NAMALWA (cell line): ENCODE measurements at regions not wholly inside any gene's neighbourhood (a gene's known extent, or its start where the extent isn't known, plus 50 kb on each side); places are given as distances from the start of the nearest gene placed in this dataset.

Experiments
- DNase-seq: peaks from one replicate; pipeline ENCODE4 v3.0.0-alpha.2; 2015; ENCODE audit warnings: low spot score

GRCh38 chr6:43917878-43918382 lies 147.9 kb downstream of the VEGFA start:
- no peak for DNase-seq

- no peak for DNase-seq
Measured at GRCh38 chr6:43916924-43917877, 147.2 kb downstream of the VEGFA start.

- no peak for DNase-seq
Measured at GRCh38 chr6:43915986-43916923, 146.2 kb downstream of the VEGFA start.

GRCh38 chr6:43915208-43915869 lies 145.3 kb downstream of the VEGFA start:
- no peak for DNase-seq

GRCh38 chr6:43914272-43915147 lies 144.5 kb downstream of the VEGFA start:
- DNase-seq: no peak

- DNase-seq: no peak
Measured at GRCh38 chr6:43913375-43914271, 143.6 kb downstream of the VEGFA start.

GRCh38 chr6:43912598-43913371 lies 142.8 kb downstream of the VEGFA start:
- DNase-seq: no peak

- DNase-seq: no peak
Measured at GRCh38 chr6:43912116-43912577, 142.1 kb downstream of the VEGFA start.

- DNase-seq: no peak
Measured at GRCh38 chr6:43911354-43912115, 141.5 kb downstream of the VEGFA start.

- no peak for DNase-seq
Measured at GRCh38 chr6:43910638-43911353, 140.8 kb downstream of the VEGFA start.

- DNase-seq: no peak
Measured at GRCh38 chr6:43910149-43910637, 140.2 kb downstream of the VEGFA start.

GRCh38 chr6:43909474-43910148 lies 139.6 kb downstream of the VEGFA start:
- DNase-seq: no peak

GRCh38 chr6:43907789-43908472 lies 137.9 kb downstream of the VEGFA start:
- DNase-seq: no peak

GRCh38 chr6:43907312-43907711 lies 137.3 kb downstream of the VEGFA start:
- DNase-seq: no peak

- no peak for DNase-seq
Measured at GRCh38 chr6:43904311-43905123, 134.5 kb downstream of the VEGFA start.
